Activated CD8-positive, alpha-beta T cell treated with anti-CD3 and anti-CD28 coated beads for 36 hours (primary cell): ENCODE measurements at regions not wholly inside any gene's neighbourhood (a gene's known extent, or its start where the extent isn't known, plus 50 kb on each side); places are given as distances from the start of the nearest gene placed in this dataset.

Source experiments
- ATAC-seq: fragments of 200-7000 bp; cut with Tn5 transposase; one replicate; pipeline ENCODE4 v1.10.0; 2021; ENCODE audit warnings: mild to moderate bottlenecking, moderate library complexity
- CTCF ChIA-PET: fragments of 350-600 bp; sonication (Branson Sonifier 250); formaldehyde crosslinking; loops from one replicate; lab custom pipeline; 2021; ENCODE audit warnings: antibody characterized with exemption; lab: Charles Lee
- POLR2A ChIA-PET: fragments of 350-600 bp; sonication (Branson Sonifier 250); formaldehyde crosslinking; loops from one replicate; lab custom pipeline; 2021; ENCODE audit warnings: antibody characterized with exemption; lab: Charles Lee
- DNase-seq: peaks from one replicate; pipeline ENCODE4 v3.0.0-alpha.2; 2020
- H3K27ac Mint-ChIP-seq: one replicate; pipeline ENCODE4 v1.8.0; 2021; ENCODE audit warnings: mild to moderate bottlenecking, mixed read lengths
- H3K27me3 Mint-ChIP-seq: one replicate; pipeline ENCODE4 v1.8.0; 2021; ENCODE audit warnings: mixed read lengths
- H3K36me3 Mint-ChIP-seq: one replicate; pipeline ENCODE4 v1.8.0; 2021; ENCODE audit warnings: low read depth, mixed read lengths
- H3K4me1 Mint-ChIP-seq: one replicate; pipeline ENCODE4 v1.8.0; 2021; ENCODE audit warnings: low read depth, mixed read lengths
- H3K4me3 Mint-ChIP-seq: one replicate; pipeline ENCODE4 v1.8.0; 2021; ENCODE audit warnings: mild to moderate bottlenecking, moderate library complexity, mixed read lengths
- H3K9me3 Mint-ChIP-seq: one replicate; pipeline ENCODE4 v1.8.0; 2021; ENCODE audit warnings: mixed read lengths
- CTCF ChIP-seq: fragments of 200-600 bp; IDR thresholded peaks from one replicate; pipeline ENCODE4 v1.8.0; 2022; ENCODE audit warnings: antibody characterized with exemption, mild to moderate bottlenecking
- intact Hi-C: fragments of 100-400 bp; cut with micrococcal nuclease; formaldehyde crosslinking; loops from one replicate; pipeline ENCODE4 v1.10.0; 2022

- DNase-seq = no peak
- no peak for ATAC-seq
- no peaks in the 10 kb centered on the region for H3K36me3 Mint-ChIP-seq
- intact Hi-C loops = no loop called here
- CTCF ChIA-PET = no interaction called here
- no peak overlapping the region for H3K4me3 Mint-ChIP-seq
- H3K9me3 Mint-ChIP-seq = peaks cover 6% of the 10 kb centered on the region
- no peaks in the 10 kb centered on the region for H3K27me3 Mint-ChIP-seq
- TF ChIP-seq CTCF = no peak
- no peak overlapping the region for H3K27ac Mint-ChIP-seq
- POLR2A ChIA-PET = no interaction called here
- H3K4me1 Mint-ChIP-seq = no peaks in the 10 kb centered on the region
Measured at GRCh38 chrX:21266949-21267348, 107.3 kb upstream of the CNKSR2 start.

- Mint-ChIP-seq H3K4me3 (no peak overlapping the region), H3K4me1 (no peaks in the 10 kb centered on the region), H3K36me3 (no peaks in the 10 kb centered on the region), H3K27ac (no peak overlapping the region), H3K27me3 (peaks cover 2% of the 10 kb centered on the region), H3K9me3 (peaks cover 7% of the 10 kb centered on the region)
- ATAC-seq (no peak), DNase-seq (no peak)
- intact Hi-C loops = no loop called here
- CTCF ChIA-PET = no interaction called here
- POLR2A ChIA-PET = no interaction called here
- TF ChIP-seq CTCF = no peak
Measured at GRCh38 chrX:21276736-21277433, 97.3 kb upstream of the CNKSR2 start.

DNA sequence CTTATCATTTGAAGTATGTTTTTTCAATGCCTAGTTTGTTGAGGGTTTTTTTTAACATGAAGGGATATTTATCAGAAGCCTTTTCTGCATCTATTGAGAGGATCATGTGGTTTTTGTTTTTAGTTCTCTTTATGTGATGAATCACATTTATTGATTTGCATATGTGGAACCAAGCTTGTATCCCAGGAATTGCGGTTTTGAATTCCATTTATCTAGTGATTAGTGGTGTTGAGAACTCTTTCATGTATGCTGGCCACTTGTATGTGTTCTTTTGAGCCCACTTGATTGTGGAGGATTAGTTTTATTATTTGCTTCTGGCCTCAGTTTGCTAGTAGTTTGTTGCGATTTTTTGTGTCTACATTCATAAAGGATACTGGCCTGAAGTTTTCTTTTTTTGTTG, 85.0 kb upstream of the CNKSR2 start:
- no peak for TF ChIP-seq CTCF
- CTCF ChIA-PET = no interaction called here
- no peak overlapping the region for H3K27ac Mint-ChIP-seq
- intact Hi-C loops = no loop called here
- no peaks in the 10 kb centered on the region for H3K9me3 Mint-ChIP-seq
- DNase-seq (no peak), ATAC-seq (no peak)
- POLR2A ChIA-PET = no interaction called here
- no peaks in the 10 kb centered on the region for H3K36me3 Mint-ChIP-seq
- no peaks in the 10 kb centered on the region for H3K27me3 Mint-ChIP-seq
- no peaks in the 10 kb centered on the region for H3K4me1 Mint-ChIP-seq
- H3K4me3 Mint-ChIP-seq = no peak overlapping the region

- DNase-seq (no peak), ATAC-seq (no peak)
- TF ChIP-seq CTCF = no peak
- CTCF ChIA-PET = no interaction called here
- Mint-ChIP-seq H3K27ac (no peak overlapping the region), H3K4me3 (no peak overlapping the region), H3K4me1 (no peaks in the 10 kb centered on the region), H3K27me3 (no peaks in the 10 kb centered on the region), H3K36me3 (no peaks in the 10 kb centered on the region), H3K9me3 (no peaks in the 10 kb centered on the region)
- intact Hi-C loops = no loop called here
- POLR2A ChIA-PET = no interaction called here
Measured at GRCh38 chrX:21295246-21295820, 78.9 kb upstream of the CNKSR2 start.

GRCh38 chrX:21305799-21306336, 68.3 kb upstream of the CNKSR2 start:
- Mint-ChIP-seq H3K4me1 (no peaks in the 10 kb centered on the region), H3K9me3 (no peaks in the 10 kb centered on the region)
- CTCF ChIA-PET = no interaction called here

More at GRCh38 chrX:21305799-21306336, 68.3 kb upstream of the CNKSR2 start:
- no peak for TF ChIP-seq CTCF
- ATAC-seq = no peak
- intact Hi-C loops = no loop called here
- no peak for DNase-seq
- no peaks in the 10 kb centered on the region for H3K36me3 Mint-ChIP-seq
- no peak overlapping the region for H3K27ac Mint-ChIP-seq
- no peak overlapping the region for H3K4me3 Mint-ChIP-seq
- H3K27me3 Mint-ChIP-seq = no peaks in the 10 kb centered on the region
- POLR2A ChIA-PET = no interaction called here
